Activated CD8-positive, alpha-beta memory T cell treated with anti-CD3 and anti-CD28 coated beads for 4 hours (primary cell): ENCODE measurements at regions not wholly inside any gene's neighbourhood (a gene's known extent, or its start where the extent isn't known, plus 50 kb on each side); places are given as distances from the start of the nearest gene placed in this dataset.
"Not testable (repeated sequence)": the region's sequence is repeated elsewhere in the genome, so short reads cannot be mapped to it uniquely, and the experiment has no call there.

Experiments
- DNase-seq, 2 donors: peaks; one replicate each; pipeline ENCODE4 v3.0.0-alpha.2; 2020; ENCODE audit warnings: low read depth in 2 of 2

DNA sequence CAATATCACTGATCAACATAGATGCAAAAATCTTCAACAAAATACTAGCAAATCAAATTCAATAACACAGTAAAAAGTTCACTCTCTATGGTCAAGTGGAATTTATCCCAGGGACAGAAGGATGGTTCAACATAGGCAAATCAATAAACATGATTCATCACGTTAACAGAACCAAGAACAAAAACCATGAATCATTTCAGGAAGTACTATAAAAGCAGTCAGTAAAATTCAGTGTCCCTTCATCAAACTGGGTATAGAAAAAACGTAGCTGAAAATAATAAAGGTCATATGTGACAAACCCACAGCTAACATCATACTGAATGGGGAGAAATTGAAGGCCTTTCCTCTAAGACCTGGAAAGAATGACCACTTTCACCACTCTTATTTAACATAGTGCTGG, 172.1 kb downstream of the POLR2M start:
- DNase-seq = no peak

DNA sequence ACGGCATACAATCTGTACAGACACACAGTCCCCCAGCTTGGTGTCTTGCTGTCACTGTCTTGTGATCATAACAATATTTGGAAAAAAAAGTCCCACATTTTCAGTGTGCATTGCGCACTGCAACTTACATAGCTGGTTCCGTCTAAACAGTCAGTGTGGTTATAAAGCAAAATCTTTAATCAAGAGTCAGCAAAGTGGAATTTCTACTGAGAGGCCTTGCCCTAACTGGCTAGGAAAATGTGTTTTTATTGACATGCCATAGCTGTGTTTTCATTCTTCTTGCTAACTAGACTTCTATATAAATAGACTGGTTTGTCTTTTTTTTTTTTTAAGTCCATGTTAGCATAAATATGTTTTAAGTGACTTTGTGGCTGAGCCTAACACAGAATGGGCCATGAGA, 174.8 kb downstream of the POLR2M start:
- DNase-seq = no peak

DNA sequence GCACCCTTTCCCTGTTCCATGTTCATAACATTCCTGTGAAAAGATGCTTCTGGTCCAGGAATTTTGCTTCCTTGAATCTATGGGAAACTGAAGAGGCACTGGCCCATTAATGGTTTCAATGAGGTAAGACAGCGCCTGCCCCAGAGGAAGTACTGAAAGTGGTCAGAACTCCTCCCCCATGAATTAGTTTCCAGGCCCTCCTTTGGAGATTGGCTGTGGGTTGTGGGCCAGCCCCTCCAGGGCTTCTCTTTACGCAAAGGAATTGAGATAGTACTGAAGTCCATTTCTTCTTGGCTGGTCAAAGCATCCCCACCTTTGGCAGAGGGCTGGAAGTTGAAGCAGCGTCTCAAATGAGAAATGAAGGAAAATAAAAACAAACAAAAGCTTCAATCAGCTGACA, 175.5 kb downstream of the POLR2M start:
- DNase-seq = no peak

DNA sequence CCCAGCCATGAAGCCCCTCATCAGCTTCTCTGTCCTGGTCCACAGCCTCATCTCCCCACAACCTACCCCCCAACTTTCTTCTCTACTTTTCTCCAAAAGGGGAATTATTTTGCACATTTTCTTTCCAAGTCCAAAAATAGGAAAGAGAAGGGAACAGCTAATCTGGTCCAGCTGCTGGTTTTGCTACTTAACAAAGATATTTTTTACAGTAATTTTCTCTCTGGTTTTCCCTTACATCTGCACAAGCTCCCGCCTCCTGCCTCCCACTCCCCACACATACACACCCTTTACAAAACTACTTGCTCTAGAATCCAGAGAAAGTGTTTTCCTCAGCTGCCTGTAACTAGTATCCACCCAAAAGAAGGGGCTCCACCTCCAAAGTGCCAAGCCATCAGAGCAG, 177.2 kb downstream of the POLR2M start:
- DNase-seq = no peak

DNA sequence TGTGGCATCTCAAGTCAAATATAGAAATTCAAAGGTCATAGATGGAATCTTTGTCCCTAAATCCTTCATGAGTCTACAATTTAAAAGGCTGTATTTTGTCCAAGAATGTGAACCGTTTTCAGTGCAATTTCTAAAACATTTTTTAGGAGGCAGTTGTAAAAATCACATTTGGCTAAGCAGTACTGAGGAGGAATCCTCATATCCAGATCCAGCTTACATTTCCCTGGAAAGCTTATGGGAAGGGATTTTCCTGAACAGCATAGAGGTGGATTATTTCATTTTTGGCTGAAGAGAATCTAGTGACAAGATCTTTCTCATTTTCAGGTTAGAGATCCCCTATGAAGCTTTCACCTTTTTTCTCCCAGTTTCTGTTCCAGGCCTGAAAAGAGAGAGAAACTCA, 178.4 kb downstream of the POLR2M start:
- DNase-seq = no peak

DNA sequence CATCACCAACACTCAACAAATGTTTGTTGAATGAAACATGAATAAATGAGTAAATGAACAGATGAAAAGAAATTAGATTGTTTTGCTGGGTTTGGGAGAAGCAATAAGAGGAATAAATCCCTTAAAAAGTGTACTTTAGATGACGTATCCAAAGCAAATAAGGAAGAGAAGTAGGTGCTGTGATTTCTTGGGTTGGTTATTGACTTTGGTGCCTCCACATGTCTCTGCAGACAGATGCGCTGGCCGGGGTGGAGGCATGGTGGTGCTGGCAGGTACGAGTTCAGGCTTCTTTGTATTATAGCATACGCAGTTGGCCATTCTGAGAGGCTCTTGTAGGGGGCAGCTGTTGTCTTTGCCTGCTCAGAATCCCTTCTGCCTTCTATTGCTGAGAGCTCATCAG, 178.9 kb downstream of the POLR2M start:
- DNase-seq = no peak

DNA sequence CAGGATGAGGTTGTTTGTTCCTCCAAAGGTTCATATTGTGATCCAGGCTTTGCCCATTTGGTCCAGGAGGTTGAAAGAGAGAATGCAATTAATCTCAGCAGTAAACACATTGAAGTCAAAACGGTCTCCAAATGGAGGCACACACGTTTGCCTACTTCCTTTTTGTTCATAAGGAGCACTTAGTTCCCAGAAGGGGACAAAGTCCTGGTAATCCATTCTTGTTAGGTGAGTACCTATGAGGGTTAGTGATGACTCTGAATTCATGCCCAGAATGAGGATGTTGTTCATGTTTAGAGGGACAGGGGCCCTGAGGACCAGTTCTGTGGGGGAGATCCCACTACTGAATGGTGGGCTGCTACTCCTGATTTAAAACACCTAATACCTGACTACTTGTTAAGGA, 177.7 kb downstream of the ALDH1A2 start:
- DNase-seq = no peak

DNA sequence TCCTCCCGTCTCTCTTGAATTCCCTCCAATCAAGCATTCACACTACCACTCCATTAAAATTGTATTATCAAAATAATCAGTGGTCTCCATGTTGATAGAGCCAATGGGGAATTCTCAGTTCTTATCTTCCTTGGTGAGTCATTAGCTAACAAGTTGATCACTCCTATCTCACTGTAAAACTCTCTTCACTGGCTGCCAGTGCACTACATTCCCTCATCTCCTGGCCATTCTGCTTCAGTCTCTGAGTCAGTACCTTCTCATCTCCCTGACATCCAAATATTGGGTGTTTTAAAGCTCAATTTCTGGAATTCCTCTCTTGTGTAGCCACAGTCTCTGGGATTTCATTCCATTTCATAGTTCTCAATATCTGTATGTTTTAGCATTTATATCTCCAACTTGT, 175.2 kb downstream of the ALDH1A2 start:
- DNase-seq = no peak

DNA sequence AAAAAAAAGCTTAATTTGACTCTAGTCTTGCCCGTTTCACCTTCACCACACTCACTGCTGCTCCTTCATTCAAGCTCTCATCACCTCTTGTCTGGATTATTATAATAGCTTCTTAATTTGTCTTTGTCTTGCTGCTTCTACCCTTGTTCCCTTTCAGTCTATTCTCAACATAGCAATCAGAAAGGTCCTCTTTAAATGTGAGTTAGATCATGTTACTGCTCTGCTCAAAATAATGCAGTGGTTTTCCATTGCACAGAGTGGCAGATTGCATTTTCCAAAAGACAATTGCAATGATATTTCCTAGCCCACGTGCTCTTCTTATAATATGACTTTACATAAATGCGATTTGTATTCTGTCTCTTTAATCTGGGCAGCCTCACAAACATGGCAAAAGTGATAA, 174.6 kb downstream of the ALDH1A2 start:
- no peak for DNase-seq

DNA sequence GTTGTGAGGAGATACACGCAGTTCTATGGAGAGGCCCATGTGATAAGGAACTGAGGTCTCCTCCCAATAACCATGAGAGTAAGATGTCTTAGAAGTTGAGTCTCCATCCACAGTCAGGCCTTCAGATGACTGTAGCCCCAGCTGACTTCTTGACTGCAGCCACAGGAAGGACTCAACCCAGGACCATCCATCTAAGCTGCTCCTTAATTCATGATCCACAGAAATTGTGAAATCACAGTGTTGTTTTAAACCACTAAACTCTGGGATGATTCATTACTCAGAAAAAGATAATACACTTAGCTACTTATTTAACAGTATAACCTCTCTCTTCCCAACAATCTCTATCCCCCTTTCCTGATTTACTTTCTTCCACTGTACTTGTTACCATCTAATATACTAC, 173.3 kb downstream of the ALDH1A2 start:
- DNase-seq = no peak

DNA sequence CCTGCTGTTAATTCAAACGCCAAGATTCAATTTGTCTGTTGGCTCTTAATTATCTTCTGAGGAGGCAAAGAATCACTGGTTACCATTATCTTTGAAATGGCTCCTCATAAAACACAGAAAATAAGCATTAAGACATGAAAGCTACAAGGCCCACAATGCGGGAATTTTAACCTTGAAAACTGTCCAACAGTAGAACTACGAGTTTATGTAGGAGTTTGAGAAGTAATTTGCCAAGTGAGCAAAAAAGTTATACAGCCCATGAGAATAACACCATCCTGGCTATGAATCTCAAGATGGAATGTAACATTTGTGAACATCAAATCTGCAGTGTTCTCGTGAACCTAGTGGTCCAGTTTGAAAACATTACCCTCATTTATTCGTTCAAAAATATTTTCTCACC, 172.5 kb downstream of the ALDH1A2 start:
- no peak for DNase-seq

DNA sequence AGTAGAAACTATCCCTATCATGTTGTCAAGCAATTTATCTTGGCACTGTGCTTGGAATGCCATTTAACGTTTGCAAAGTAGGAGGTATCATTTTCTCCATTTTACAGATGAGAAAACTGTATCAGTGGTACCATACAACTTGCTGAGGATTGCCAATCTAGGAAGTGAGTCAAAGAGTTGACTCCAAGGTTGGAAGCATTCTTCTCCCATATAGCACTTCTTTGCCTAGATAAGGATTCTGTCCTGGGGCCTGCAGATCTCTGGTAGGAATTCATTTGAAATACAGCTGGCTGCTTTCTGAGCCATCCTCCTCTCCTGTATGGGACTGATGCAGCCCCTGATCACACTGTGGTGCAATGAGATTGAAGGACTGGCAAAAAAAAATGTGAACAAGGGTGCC, 170.2 kb downstream of the ALDH1A2 start:
- DNase-seq = no peak

DNA sequence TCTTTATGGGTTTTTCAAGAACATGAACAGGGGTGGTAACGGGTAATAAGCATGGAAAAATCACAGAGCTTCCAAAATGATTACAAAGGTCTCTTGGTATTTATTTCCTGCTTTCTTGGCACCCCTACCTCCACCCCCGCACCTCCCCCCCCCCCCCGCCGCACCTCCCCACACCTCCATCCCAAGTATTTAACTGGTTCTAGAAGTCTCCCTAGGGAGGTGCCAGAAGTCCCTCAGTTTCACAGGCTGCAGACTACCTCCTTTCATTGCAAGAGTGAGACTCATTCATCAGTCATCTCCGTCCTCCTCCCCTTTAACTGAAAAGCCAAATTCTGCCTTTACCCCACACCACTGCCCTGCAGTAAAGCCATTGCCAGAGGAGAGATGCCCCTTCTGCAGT, 169.4 kb downstream of the ALDH1A2 start:
- no peak for DNase-seq

DNA sequence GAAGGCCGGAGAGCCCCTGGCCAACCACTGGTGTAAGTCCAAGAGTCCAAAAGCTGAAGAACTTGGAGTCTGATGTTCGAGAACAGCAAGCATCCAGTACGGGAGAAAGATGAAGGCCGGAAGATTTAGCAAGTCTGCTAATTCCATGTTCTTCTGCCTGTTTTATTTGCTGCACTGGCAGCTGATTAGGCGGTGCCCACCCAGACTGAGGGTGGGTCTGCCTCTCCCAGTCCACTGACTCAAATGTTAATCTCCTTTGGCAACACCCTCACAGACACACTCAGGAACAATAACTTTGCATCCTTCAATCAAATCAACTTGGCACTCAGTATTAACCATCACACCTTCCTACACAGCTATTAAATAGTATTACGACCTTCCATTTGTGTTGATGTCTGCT, 168.6 kb downstream of the ALDH1A2 start:
- not testable (repeated sequence) for DNase-seq

DNA sequence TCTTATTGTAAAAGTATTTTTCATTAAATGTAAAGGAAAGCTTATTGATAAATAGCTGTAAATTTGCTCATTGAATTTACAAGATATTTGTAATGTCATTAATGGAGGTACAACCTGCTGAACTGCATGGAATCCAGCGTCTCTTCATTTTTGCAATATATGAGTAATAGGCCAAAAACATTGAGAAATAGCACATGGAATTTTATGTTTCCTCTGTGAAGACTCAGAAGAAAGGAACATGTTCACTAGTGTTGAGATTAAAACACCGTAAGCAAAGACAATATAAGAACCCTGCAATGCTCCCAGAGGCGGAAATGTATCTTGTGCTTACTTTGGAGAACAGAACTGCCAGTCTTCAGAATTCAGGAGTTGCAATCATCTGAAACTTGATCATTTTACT, 167.6 kb downstream of the ALDH1A2 start:
- no peak for DNase-seq

DNA sequence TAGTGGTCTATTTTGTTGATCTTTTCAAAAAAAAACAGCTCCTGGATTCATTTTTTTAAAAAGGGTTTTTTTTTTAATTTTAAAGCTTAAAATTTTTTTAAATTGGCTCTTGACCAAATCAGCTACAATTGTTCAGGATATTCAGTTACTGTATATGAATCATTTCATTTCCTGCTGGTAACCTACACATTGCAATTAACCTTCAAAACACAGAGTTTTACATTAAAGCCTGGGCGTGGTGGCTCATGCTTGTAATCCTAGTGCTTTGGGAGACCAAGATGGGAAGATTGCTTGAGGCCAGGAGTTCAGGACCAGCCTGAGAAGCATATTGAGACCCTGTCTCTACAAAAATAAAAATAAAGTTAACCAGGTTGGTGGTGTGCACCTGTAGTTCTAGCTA, 163.4 kb downstream of the ALDH1A2 start:
- DNase-seq = no peak
